Panc1 (cell line): ENCODE measurements at regions not wholly inside any gene's neighbourhood (a gene's known extent, or its start where the extent isn't known, plus 50 kb on each side); places are given as distances from the start of the nearest gene placed in this dataset.

ENCODE experiments used
- POLR2AphosphoS5 ChIP-seq: IDR thresholded peaks from 2 replicates; pipeline ENCODE4 v1.6.1; 2012; ENCODE audit warnings: mild to moderate bottlenecking, low read depth, low read length, moderate library complexity
- REST ChIP-seq, 2 experiments: IDR thresholded peaks; 2 replicates each; pipeline ENCODE4 v1.6.1; 2011 to 2012; ENCODE audit warnings: low read depth in 2 of 2, control low read depth in 1 of 2, low read length in 1 of 2, mild to moderate bottlenecking in 1 of 2, moderate library complexity in 1 of 2; ENCODE audit not compliant: insufficient read depth in 1 of 2
- SIN3A ChIP-seq: IDR thresholded peaks from 2 replicates; pipeline ENCODE4 v1.6.1; 2012; ENCODE audit warnings: low read depth, mild to moderate bottlenecking, low read length, moderate library complexity, borderline replicate concordance; ENCODE audit not compliant: insufficient read depth
- TF ChIP-seq, protein P1 (sequence below): fragments of 450-650 bp; IDR thresholded peaks from 2 replicates; pipeline ENCODE4 v1.5.1; 2017; ENCODE audit warnings: mild to moderate bottlenecking

DNA sequence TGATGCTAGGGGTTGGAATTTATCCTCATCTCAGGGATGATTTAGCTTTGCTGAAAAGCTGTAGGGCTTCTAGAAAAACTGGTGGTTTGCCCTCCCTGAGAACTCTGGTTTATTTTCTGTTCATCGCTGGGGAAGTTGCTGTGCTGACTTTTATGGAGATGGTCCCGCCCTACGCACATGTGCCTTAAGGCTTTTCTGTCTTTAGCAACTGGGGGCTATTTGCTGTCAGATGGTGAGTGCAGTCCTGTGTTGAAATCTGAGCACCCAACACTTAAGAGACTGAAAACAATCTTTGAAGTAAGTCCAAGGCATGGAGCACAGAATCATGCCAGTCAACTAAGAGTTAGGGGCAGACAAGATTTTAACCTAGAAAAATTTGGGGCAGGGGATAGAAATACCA lies 2148.4 kb upstream of the CELF4 start:
- TF ChIP-seq, protein P1, sequence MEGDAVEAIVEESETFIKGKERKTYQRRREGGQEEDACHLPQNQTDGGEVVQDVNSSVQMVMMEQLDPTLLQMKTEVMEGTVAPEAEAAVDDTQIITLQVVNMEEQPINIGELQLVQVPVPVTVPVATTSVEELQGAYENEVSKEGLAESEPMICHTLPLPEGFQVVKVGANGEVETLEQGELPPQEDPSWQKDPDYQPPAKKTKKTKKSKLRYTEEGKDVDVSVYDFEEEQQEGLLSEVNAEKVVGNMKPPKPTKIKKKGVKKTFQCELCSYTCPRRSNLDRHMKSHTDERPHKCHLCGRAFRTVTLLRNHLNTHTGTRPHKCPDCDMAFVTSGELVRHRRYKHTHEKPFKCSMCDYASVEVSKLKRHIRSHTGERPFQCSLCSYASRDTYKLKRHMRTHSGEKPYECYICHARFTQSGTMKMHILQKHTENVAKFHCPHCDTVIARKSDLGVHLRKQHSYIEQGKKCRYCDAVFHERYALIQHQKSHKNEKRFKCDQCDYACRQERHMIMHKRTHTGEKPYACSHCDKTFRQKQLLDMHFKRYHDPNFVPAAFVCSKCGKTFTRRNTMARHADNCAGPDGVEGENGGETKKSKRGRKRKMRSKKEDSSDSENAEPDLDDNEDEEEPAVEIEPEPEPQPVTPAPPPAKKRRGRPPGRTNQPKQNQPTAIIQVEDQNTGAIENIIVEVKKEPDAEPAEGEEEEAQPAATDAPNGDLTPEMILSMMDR: no peak
- TF ChIP-seq REST (IDR thresholded peaks at IDR 0.05; ENCODE audit: insufficient read depth in 1 of 2, low read depth in 2 of 2, low read length in 1 of 2) (no peak), POLR2AphosphoS5 (no peak), SIN3A (no peak)
